SU-DHL-6 (cell line): ENCODE measurements at regions not wholly inside any gene's neighbourhood (a gene's known extent, or its start where the extent isn't known, plus 50 kb on each side); places are given as distances from the start of the nearest gene placed in this dataset.

Source experiments
- CTCF ChIP-seq: fragments of 200-600 bp; sonication (generic); IDR thresholded peaks from one replicate; pipeline ENCODE4 v1.5.1; 2017; ENCODE audit warnings: antibody characterized with exemption, mild to moderate bottlenecking, low read length, moderate library complexity; ENCODE audit not compliant: insufficient read depth, poor library complexity, severe bottlenecking
- EZH2phosphoT487 ChIP-seq: fragments of 200-600 bp; sonication (generic), shearing (Covaris generic); conservative IDR thresholded peaks from 2 replicates; pipeline ENCODE4 v1.6.1; 2018; ENCODE audit warnings: mild to moderate bottlenecking, antibody characterized with exemption, low read length, moderate library complexity, mixed read lengths

DNA sequence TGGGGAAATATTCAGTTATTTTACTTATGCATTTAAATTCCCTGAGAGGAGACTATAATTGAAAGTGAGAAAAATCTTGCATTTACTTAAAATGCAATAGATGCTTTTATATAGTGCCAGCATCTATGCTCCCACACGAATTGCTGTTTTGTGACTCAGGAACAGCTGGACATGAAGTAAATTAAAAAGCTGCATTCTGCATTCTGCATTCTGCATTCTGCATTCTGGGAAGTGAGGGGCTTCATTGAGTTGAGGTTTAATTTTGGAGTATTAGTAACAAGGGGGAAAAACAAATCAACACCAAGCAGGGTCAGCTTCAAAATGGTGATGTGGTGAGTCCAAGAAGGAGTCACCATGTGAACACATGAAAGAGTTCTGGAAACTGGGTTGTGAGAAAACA lies 101.2 kb downstream of the C12orf50 start:
- TF ChIP-seq CTCF = no peak
- TF ChIP-seq EZH2phosphoT487 = no peak
